NCI-H2107 treated with DMSO at 0.1 percent for 48 hours (cell line): ENCODE measurements at regions not wholly inside any gene's neighbourhood (a gene's known extent, or its start where the extent isn't known, plus 50 kb on each side); places are given as distances from the start of the nearest gene placed in this dataset.
"Not testable (repeated sequence)": the region's sequence is repeated elsewhere in the genome, so short reads cannot be mapped to it uniquely, and the experiment has no call there.

Source experiments
- DNase-seq: peaks from one replicate; lab custom pipeline; 2025; ENCODE audit not compliant: unreplicated experiment; lab: John Stamatoyannopoulos, UW

GRCh38 chr18:8531084-8531483 is 78.2 kb upstream of the RAB12 start:
- DNase-seq, result not testable (repeated sequence)

DNA sequence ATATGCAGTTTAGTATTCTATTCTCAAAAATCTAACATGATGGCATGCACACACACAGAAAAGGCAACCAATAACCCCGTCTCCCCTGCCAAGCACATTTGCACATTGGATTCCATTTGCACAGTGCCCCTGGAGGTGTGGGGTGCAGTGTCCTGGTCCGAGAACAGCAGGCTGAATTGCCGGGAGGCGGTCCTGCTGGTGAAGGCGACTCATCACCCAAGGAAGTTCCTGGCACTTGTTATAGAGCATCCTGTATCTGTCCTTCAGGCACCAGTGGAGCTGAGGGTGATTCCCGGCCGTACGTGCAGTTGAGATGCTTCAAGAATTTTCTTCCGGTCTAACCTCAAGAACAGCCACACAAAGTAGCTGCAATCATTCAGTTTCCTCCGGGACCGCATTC is 73.0 kb upstream of the RAB12 start:
- DNase-seq, result no peak

- no peak for DNase-seq
Observed at GRCh38 chr18:8536922-8537321, 72.3 kb upstream of the RAB12 start.

- DNase-seq, result no peak
Observed at GRCh38 chr18:8537400-8537799, 71.8 kb upstream of the RAB12 start.

GRCh38 chr18:8538935-8539334 is 70.3 kb upstream of the RAB12 start:
- no peak for DNase-seq

DNA sequence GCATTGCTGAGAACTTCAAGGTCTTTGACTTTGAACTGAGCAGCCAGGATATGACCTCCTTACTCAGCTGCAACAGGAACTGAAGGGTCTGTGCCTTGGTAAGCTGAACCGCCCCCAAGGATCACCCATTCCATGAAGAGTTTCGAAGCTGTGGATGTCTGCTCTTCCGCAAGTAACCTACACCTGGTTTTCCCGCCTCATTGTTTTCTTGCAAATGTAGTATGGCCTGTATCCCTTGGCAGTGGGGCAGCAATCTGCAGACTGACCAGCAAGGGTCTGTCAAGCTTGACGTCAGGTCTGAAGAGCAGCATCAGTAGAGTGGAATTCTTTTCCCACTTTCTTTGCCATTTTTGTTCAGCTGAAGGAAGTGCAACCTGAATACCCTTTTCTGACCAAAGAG is 62.6 kb upstream of the RAB12 start:
- DNase-seq, result no peak

DNA sequence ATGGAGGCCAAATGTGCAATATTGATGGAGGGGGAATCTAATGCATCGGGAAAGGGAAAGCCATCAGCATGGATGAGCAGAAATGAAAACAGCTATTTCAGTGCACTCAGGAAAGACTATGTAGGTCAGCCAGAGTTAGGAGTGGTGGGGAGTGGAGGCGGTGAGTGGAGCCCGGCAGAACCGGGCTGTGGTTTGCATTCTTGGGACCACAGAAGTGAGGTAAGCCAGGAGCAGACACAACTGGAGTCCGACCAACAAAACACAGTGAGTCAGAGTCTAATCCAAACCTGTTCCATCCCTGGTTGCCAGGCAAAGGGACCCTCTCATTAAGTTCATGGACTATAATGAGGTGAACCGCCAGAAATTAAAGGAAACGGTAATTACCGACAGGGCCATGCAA is 61.1 kb upstream of the RAB12 start:
- no peak for DNase-seq

DNA sequence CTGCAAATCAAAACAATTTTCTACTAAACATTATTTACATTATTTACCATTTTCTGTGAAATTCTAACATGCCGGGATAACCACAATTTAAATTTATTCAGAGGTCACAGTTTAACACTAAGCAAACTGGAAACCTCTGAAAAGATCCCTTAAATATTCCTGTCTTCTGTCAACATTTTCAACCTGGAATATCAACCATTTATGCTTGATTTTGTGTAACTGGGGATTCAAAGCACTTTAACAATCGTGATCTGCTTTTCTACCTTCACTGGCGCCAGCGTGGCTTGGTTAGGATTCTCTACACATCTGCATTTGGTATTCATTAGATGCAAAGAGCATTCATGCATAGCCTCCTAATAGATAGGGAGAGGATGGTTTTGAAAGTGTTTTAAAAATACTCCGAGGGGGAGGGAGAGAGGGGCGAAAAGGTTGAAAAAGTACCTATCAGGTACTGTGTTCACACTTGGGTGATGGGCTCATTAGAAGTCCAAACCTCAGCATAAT is 59.9 kb upstream of the RAB12 start:
- no peak for DNase-seq

- DNase-seq, result no peak
Observed at GRCh38 chr18:8552151-8552550, 57.1 kb upstream of the RAB12 start.

DNA sequence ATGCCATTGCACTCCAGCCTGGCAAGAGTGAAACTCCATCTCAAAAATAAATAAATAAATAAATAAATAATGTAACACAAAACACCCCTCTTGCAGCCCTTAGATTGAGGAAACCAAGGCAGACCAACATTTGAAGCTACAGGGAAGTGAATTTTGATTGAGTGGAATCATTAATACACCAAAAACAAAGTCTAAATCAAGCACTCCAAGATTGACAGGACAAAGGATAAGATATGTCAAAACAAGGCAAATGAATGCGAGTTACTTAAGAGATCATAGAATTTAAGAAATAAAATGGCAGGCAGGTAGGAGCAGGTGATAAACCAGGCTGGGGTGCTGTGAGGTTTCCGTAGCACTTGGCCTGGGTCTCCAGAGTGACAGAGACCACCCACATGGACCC is 54.9 kb upstream of the RAB12 start:
- no peak for DNase-seq

- DNase-seq, result no peak
Observed at GRCh38 chr18:8556424-8556823, 52.8 kb upstream of the RAB12 start.
